H1 (cell line): ENCODE measurements at regions not wholly inside any gene's neighbourhood (a gene's known extent, or its start where the extent isn't known, plus 50 kb on each side); places are given as distances from the start of the nearest gene placed in this dataset.

Experiments
- CTCF ChIA-PET: fragments of 300-600 bp; sonication (Branson Sonifier 250); formaldehyde crosslinking; loops from one replicate; lab custom pipeline; 2021; ENCODE audit not compliant: partially characterized antibody; lab: Charles Lee
- POLR2A ChIA-PET: fragments of 300-600 bp; sonication (Branson Sonifier 250); formaldehyde crosslinking; loops from one replicate; lab custom pipeline; 2021; ENCODE audit warnings: inconsistent platforms; ENCODE audit not compliant: partially characterized antibody; lab: Charles Lee
- DNase-seq, 2 experiments: peaks; one replicate each; pipeline versions ENCODE4 v3.0.0 to v3.0.0-alpha.2; 2010 to 2022; ENCODE audit warnings: low spot score in 2 of 2, low read depth in 1 of 2, mixed read lengths in 1 of 2
- FAIRE-seq: peaks from 2 replicates; lab custom pipeline; 2011; peaks lifted over from hg19 to GRCh38; lab: Jason Lieb, UNC
- H2AFZ ChIP-seq: 2 replicates; pipeline ENCODE4 v1.8.1; 2012; ENCODE audit warnings: low read length, inconsistent platforms
- H2AK5ac ChIP-seq: 2 replicates; pipeline ENCODE4 v1.6.1; 2013; ENCODE audit warnings: low read depth, low read length
- H2BK120ac ChIP-seq: replicated peaks from 2 replicates; pipeline ENCODE3; 2013; ENCODE audit warnings: low read depth, low read length, inconsistent platforms
- H2BK12ac ChIP-seq: 2 replicates; pipeline ENCODE4 v1.6.1; 2013; ENCODE audit warnings: low read depth, low read length
- H2BK15ac ChIP-seq: 2 replicates; pipeline ENCODE4 v1.6.1; 2013; ENCODE audit warnings: low read length
- H2BK20ac ChIP-seq: 2 replicates; pipeline ENCODE4 v1.6.1; 2013; ENCODE audit warnings: low read length
- H2BK5ac ChIP-seq: 2 replicates; pipeline ENCODE4 v1.6.1; 2013; ENCODE audit warnings: low read depth, low read length
- H3K14ac ChIP-seq: 2 replicates; pipeline ENCODE4 v1.6.1; 2013; ENCODE audit warnings: inconsistent platforms; ENCODE audit not compliant: insufficient read length
- H3K18ac ChIP-seq: 2 replicates; pipeline ENCODE4 v1.6.1; 2013; ENCODE audit warnings: low read length; ENCODE audit errors: extremely low read depth
- H3K23ac ChIP-seq: 2 replicates; pipeline ENCODE4 v1.6.1; 2013; ENCODE audit warnings: inconsistent platforms; ENCODE audit not compliant: insufficient read length
- H3K23me2 ChIP-seq: 2 replicates; pipeline ENCODE4 v1.6.1; 2013; ENCODE audit warnings: low read depth, low read length
- H3K27ac ChIP-seq: 2 replicates; pipeline ENCODE4 v1.6.1; 2011; ENCODE audit warnings: low read depth, low read length, inconsistent platforms
- H3K27me3 ChIP-seq, 4 experiments: replicated peaks in 1 of 4; 1 replicate in 1 of 4; 2 replicates in 3 of 4; pipeline versions ENCODE4 v1.6.1 to v1.8.1; 2011 to 2013; ENCODE audit warnings: low read length in 3 of 4, mild to moderate bottlenecking in 3 of 4, inconsistent platforms in 2 of 4, mixed read lengths in 2 of 4, moderate library complexity in 1 of 4; ENCODE audit not compliant: control insufficient read depth in 3 of 4, insufficient read depth in 3 of 4; ENCODE audit errors: extremely low read depth in 1 of 4
- H3K36me3 ChIP-seq, 4 experiments: 2 replicates each; pipeline versions ENCODE4 v1.6.1 to v1.8.1; 2011 to 2013; ENCODE audit warnings: mild to moderate bottlenecking in 4 of 4, low read length in 3 of 4, moderate library complexity in 2 of 4, control low read depth in 1 of 4, inconsistent platforms in 1 of 4; ENCODE audit not compliant: insufficient read depth in 4 of 4, control insufficient read depth in 2 of 4
- H3K4ac ChIP-seq: replicated peaks from 2 replicates; pipeline ENCODE3; 2013; ENCODE audit warnings: low read length, low read depth, mixed read lengths, inconsistent platforms; ENCODE audit not compliant: insufficient read length
- H3K4me1 ChIP-seq, 4 experiments: replicated peaks in 1 of 4; 1 replicate in 1 of 4; 2 replicates in 3 of 4; pipeline versions ENCODE4 v1.6.1 to v1.8.1; 2011 to 2013; ENCODE audit warnings: low read length in 3 of 4, inconsistent platforms in 2 of 4, mixed read lengths in 1 of 4; ENCODE audit not compliant: insufficient read depth in 4 of 4, control insufficient read depth in 3 of 4
- H3K4me2 ChIP-seq, 2 experiments: 2 replicates each; pipeline versions ENCODE4 v1.6.1 to v1.8.1; 2011 to 2013; ENCODE audit warnings: low read depth in 2 of 2, low read length in 2 of 2, control low read depth in 1 of 2, inconsistent platforms in 1 of 2, mild to moderate bottlenecking in 1 of 2; ENCODE audit not compliant: insufficient read depth in 1 of 2
- H3K4me3 ChIP-seq, 4 experiments: fragments of 200-600, 300-600 bp in 1 of 4; sonication (generic), shearing (Covaris generic), sonication (Bioruptor Twin) in 1 of 4; 2 replicates each; pipeline versions ENCODE4 v1.5.1 to v1.8.1; 2011 to 2016; ENCODE audit warnings: low read length in 4 of 4, low read depth in 3 of 4, control low read depth in 2 of 4, inconsistent platforms in 2 of 4, mild to moderate bottlenecking in 2 of 4, mixed read lengths in 1 of 4, moderate library complexity in 1 of 4; ENCODE audit not compliant: insufficient read depth in 2 of 4; ENCODE audit errors: extremely low read depth in 1 of 4
- H3K56ac ChIP-seq: replicated peaks from 2 replicates; pipeline ENCODE3; 2013; ENCODE audit warnings: low read depth, mild to moderate bottlenecking, mixed read lengths, low read length, inconsistent platforms; ENCODE audit not compliant: insufficient read length
- H3K79me1 ChIP-seq: 2 replicates; pipeline ENCODE4 v1.6.1; 2013; ENCODE audit warnings: low read depth, low read length, control low read depth
- H3K79me2 ChIP-seq, 2 experiments: 2 replicates each; pipeline versions ENCODE4 v1.6.1 to v1.8.1; 2012 to 2013; ENCODE audit warnings: low read length in 2 of 2, mild to moderate bottlenecking in 2 of 2, inconsistent platforms in 1 of 2; ENCODE audit not compliant: insufficient read depth in 2 of 2, control insufficient read depth in 1 of 2
- H3K9ac ChIP-seq, 4 experiments: replicated peaks in 1 of 4; 1 replicate in 1 of 4; 2 replicates in 3 of 4; pipeline versions ENCODE4 v1.6.1 to v1.8.1; 2011 to 2013; ENCODE audit warnings: low read depth in 3 of 4, low read length in 3 of 4, control low read depth in 2 of 4, mild to moderate bottlenecking in 2 of 4, moderate library complexity in 2 of 4, inconsistent platforms in 1 of 4; ENCODE audit errors: extremely low read depth in 1 of 4
- H3K9me3 ChIP-seq, 2 experiments: 2 replicates each; pipeline versions ENCODE4 v1.6.1 to v1.8.1; 2012 to 2013; ENCODE audit warnings: mild to moderate bottlenecking in 2 of 2, moderate library complexity in 2 of 2, control low read depth in 1 of 2, inconsistent platforms in 1 of 2, low read depth in 1 of 2, low read length in 1 of 2, mixed read lengths in 1 of 2; ENCODE audit not compliant: insufficient read depth in 2 of 2
- H4K20me1 ChIP-seq, 2 experiments: replicated peaks in 1 of 2; 2 replicates each; pipeline versions ENCODE3 to v1.8.1; 2011 to 2013; ENCODE audit warnings: inconsistent platforms in 2 of 2, low read length in 2 of 2, mild to moderate bottlenecking in 1 of 2; ENCODE audit not compliant: insufficient read depth in 2 of 2, control insufficient read depth in 1 of 2
- H4K5ac ChIP-seq: 2 replicates; pipeline ENCODE4 v1.6.1; 2013; ENCODE audit warnings: low read length, low read depth, mixed read lengths, inconsistent platforms; ENCODE audit not compliant: insufficient read length
- H4K8ac ChIP-seq: 2 replicates; pipeline ENCODE4 v1.8.0; 2013; ENCODE audit warnings: mild to moderate bottlenecking, moderate library complexity, low read length, inconsistent platforms; ENCODE audit not compliant: insufficient read depth; ENCODE audit errors: extremely low read depth
- H4K91ac ChIP-seq: replicated peaks from 2 replicates; pipeline ENCODE3; 2013; ENCODE audit warnings: low read length, mixed read lengths, inconsistent platforms; ENCODE audit not compliant: insufficient read length
- CHD1 ChIP-seq: IDR thresholded peaks from 2 replicates; pipeline ENCODE4 v1.6.1; 2012; ENCODE audit warnings: low read depth, low read length, improper control_type of control experiment
- CTCF ChIP-seq, 3 experiments: IDR thresholded peaks; 1 replicate in 2 of 3; 2 replicates in 1 of 3; pipeline versions ENCODE4 v1.5.1 to v1.6.1; 2011; ENCODE audit warnings: low read length in 3 of 3, mild to moderate bottlenecking in 3 of 3, inconsistent platforms in 2 of 3, low read depth in 1 of 3, moderate library complexity in 1 of 3; ENCODE audit not compliant: insufficient read depth in 1 of 3; ENCODE audit errors: control extremely low read depth in 1 of 3
- EGR1 ChIP-seq: IDR thresholded peaks from 2 replicates; pipeline ENCODE4 v1.6.1; 2011; ENCODE audit warnings: low read depth, low read length, borderline replicate concordance
- FOSL1 ChIP-seq: IDR thresholded peaks from 2 replicates; pipeline ENCODE4 v1.6.1; 2011; ENCODE audit warnings: mild to moderate bottlenecking, low read depth, low read length, moderate library complexity; ENCODE audit not compliant: insufficient read depth
- JUN ChIP-seq: IDR thresholded peaks from 2 replicates; pipeline ENCODE4 v1.6.1; 2011; ENCODE audit warnings: low read depth, mild to moderate bottlenecking, improper control_type of control experiment, low read length
- MAX ChIP-seq: IDR thresholded peaks from 2 replicates; pipeline ENCODE4 v1.6.1; 2012; ENCODE audit warnings: inconsistent platforms
- RBBP5 ChIP-seq: IDR thresholded peaks from 2 replicates; pipeline ENCODE4 v1.7.1; 2012; ENCODE audit warnings: low read depth, mild to moderate bottlenecking, inconsistent platforms, low read length, moderate library complexity, borderline replicate concordance
- RNF2 ChIP-seq: fragments of 200-900, 300-1000 bp; sonication (generic); IDR thresholded peaks from 2 replicates; pipeline ENCODE4 v1.7.1; 2016; ENCODE audit warnings: borderline replicate concordance, low read depth, mild to moderate bottlenecking, antibody characterized with exemption, low read length; ENCODE audit not compliant: poor library complexity, severe bottlenecking; ENCODE audit errors: missing control alignments
- TCF12 ChIP-seq: IDR thresholded peaks from 2 replicates; pipeline ENCODE4 v1.6.1; 2011; ENCODE audit warnings: low read depth, mild to moderate bottlenecking, low read length
- WGBS, 2 experiments: shearing (Covaris generic) in 1 of 2; methylation state at CpG; one replicate each; pipeline versions ENCODE4 v1.1.6 to v1.1.7; 2013 to 2015; ENCODE audit warnings: low lambda C conversion rate in 2 of 2, mixed read lengths in 2 of 2, inconsistent platforms in 1 of 2, low coverage in 1 of 2, missing lambda C conversion rate in 1 of 2; ENCODE audit not compliant: insufficient replicate concordance in 2 of 2, insufficient coverage in 1 of 2, insufficient read length in 1 of 2; ENCODE audit errors: extremely low coverage in 1 of 2, missing lambda C conversion rate in 1 of 2; 5-methylcytosine and 5-hydroxymethylcytosine counted together

DNA sequence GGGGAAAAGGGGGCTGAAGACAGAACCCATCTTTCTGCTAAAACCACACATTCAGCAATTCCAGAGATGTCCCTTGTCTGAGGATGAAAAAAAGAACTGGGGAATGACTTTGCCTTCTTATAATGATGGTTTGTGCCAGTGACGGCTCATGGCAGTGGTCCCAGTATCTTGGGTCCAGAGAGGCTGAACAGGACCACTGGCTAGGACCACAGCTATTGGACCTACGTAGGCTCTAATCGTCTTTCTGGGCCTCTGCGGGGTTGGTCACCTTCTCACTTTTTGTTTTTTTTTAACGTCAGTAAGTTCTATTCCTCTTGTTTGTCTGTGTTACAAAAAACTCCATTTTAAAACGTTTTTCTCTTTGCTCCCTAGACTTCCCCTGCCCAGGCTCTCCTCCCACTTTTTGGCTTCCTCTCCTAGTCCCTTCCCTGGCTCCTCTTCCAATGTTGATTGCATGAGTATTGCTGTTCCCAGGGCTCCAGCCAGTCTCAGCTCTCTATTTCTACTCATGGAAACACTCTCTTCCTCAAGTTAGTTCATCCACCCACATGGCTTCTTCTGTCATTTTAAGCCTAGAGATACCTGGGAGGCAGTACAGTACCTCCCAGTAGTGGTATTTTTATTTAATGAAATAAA lies 52.6 kb upstream of the STX18 start:
- no peak overlapping the region for H2BK15ac ChIP-seq
- H3K79me2 ChIP-seq, result no peaks in the 10 kb centered on the region
- H3K23ac ChIP-seq, result no peak overlapping the region
- no peak overlapping the region for H4K5ac ChIP-seq
- H2BK5ac ChIP-seq, result no peak overlapping the region
- DNase-seq (no peak), FAIRE-seq (no peak)
- H2BK12ac ChIP-seq, result no peak overlapping the region
- H3K36me3 ChIP-seq, result peaks cover 0 to 11% (median 2%) of the 10 kb centered on the region in 4 experiments; a peak in 5 of 8 replicates
- H4K20me1 ChIP-seq, result no peaks in the 10 kb centered on the region
- POLR2A ChIA-PET, result no interaction called here
- no peak overlapping the region for H2BK120ac ChIP-seq
- WGBS, 2 experiments, result 94% methylated on average over 6 of the region's 6 CpGs; no CpG with 5 or more reads in 1 of the 2 experiments
- H3K18ac ChIP-seq, result no peak overlapping the region
- H4K8ac ChIP-seq, result no peak overlapping the region
- no peak overlapping the region for H3K4ac ChIP-seq
- H3K9ac ChIP-seq, result no peak overlapping the region
- H3K9me3 ChIP-seq, result peaks cover 13 to 22% of the 10 kb centered on the region in 2 experiments
- H2AFZ ChIP-seq, result no peak overlapping the region
- H3K4me2 ChIP-seq, result no peak overlapping the region
- H3K27me3 ChIP-seq, result no peaks in the 10 kb centered on the region
- no peaks in the 10 kb centered on the region; the same call in 1 of the 2 replicates for H3K79me1 ChIP-seq
- H4K91ac ChIP-seq, result no peak overlapping the region
- no peaks in the 10 kb centered on the region for H3K23me2 ChIP-seq
- no peak overlapping the region for H2BK20ac ChIP-seq
- H3K56ac ChIP-seq, result no peak overlapping the region
- no peak overlapping the region for H3K4me3 ChIP-seq
- H3K4me1 ChIP-seq, result no peaks in the 10 kb centered on the region
- no peak for TF ChIP-seq CHD1
- no peak for TF ChIP-seq RBBP5
- no peak for TF ChIP-seq JUN
- TF ChIP-seq TCF12, result no peak
- no peak for TF ChIP-seq EGR1
- TF ChIP-seq FOSL1, result no peak
- no peak for TF ChIP-seq CTCF (IDR thresholded peaks at IDR 0.05; ENCODE audit: control extremely low read depth in 1 of 3, insufficient read depth in 1 of 3, low read depth in 1 of 3, low read length in 3 of 3)
- TF ChIP-seq MAX, result no peak
- TF ChIP-seq RNF2, result no peak
- TF ChIP-seq, all 59 proteins: peak for 0
- CTCF ChIA-PET, result interaction anchor here (0.5 to 1.6 kb wide), 6 partner anchors 9 to 240 kb away, joined by 3 to 5 read pairs (median 3); no protein-coding TSS in a partner anchor
- Histone ChIP-seq H2AK5ac (no peak overlapping the region), H3K27ac (no peak overlapping the region), H3K14ac (no peak overlapping the region)
